NCI-H1417 treated with DMSO at 0.1 percent for 48 hours (cell line): ENCODE measurements at regions not wholly inside any gene's neighbourhood (a gene's known extent, or its start where the extent isn't known, plus 50 kb on each side); places are given as distances from the start of the nearest gene placed in this dataset.
"Not testable (repeated sequence)": the region's sequence is repeated elsewhere in the genome, so short reads cannot be mapped to it uniquely, and the experiment has no call there.

Source experiments
- DNase-seq: peaks from one replicate; lab custom pipeline; 2025; lab: John Stamatoyannopoulos, UW

DNA sequence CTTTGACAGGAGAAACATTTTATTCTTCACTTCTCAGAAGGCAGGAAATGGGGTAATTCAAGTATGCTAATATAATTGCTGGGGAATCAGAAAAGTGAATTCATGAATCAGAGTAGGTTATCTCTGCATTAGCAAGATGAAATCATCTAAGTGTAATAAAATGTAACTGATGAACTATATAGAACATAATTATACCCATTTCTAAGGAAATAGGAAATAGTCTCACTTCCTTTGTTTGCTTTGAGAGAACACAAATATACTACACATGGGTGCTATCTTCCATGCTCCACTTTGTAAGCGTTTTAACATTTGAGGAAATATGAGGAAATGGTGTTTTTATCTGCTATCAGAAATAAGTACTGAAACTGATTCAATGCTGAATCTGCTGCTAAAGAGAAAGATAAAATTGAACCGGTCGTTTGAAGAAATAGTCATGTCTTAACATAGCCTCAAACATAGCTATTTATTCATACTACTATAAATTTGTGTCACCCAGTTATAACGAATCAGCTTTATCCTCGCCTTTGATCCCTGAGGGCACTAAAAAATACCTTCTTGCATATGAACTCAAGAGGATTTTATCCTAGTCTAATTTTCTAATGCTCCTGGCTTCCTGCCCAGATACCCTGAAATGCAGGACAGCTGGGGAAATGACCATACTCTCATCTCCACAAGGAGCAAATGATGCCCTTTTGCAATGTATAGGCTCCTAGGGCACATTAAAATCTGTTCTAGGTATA, 696.0 kb downstream of the C12orf50 start:
- no peak for DNase-seq

DNA sequence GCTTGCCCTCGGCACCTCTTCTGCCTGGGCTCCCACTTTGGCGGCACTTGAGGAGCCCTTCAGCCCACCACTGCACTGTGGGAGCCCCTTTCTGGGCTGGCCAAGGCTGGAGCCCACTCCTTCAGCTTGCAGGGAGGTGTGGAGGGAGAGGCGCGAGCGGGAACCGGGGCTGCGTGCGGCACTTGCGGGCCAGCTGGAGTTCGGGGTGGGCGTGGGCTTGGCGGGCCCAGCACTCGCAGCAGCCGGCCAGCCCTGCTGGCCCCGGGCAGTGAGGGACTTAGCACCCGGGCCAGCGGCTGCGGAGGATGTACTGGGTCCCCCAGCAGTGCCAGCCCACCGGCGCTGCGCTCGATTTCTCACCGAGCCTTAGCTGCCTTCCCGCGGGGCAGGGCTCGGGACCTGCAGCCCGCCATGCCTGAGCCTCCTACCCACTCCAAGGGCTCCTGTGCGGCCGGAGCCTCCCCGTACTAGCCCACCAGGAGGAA, 699.1 kb downstream of the C12orf50 start:
- DNase-seq, result not testable (repeated sequence)

DNA sequence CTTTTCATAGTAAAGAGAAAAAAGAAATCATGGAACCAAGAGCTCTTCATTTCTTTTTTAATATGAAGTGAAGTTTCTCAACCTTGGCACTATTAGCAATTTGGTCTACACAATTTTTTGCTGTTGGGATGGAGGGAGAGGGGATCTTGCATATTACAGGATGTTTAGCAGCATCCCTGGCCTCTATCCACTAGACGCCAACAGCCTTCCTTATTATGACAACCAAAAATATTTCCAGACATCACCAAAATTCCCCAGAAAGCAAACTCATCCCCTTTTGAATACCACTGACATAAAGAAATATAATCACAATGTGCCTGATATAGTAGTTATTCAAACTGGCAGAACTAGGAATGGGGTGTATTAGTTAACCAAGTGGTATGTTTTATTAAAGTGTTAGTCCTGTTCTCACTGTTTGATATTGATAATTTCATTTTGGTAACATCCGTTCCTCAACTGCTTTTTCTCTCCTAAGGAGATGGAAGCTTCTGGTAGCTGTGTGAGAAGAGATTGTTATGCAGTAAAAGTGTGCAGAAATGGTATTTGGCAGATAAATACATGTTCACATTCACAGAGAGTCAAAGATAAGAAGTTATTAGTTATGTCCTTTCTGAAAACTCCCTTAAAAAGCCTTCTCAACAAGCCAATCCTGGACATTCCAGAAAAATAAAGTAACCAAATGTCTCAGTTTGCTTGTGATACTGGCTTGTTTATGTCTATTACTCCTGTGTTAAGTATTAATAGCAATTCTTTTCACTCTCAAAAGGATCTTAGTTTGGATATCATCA, 699.9 kb downstream of the C12orf50 start:
- DNase-seq, result no peak

DNA sequence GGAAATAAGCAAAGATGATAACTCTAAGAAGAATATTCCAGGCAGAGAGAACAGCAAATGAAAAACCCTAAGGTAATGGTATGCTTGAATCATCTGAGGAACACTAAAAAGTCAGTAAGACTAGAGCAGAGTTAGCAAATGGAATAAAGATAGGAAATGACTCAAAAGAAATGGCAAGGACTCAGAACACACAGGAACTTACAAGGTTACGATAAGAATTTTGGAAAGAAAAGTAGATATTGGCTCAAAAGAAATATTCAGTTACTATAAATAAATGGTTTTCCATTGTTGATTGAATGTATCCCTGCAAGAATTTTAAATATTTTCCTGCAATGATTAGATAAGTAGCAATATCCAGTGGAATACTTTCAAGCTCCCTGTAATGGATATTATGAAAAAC, 705.8 kb downstream of the C12orf50 start:
- DNase-seq, result no peak

DNA sequence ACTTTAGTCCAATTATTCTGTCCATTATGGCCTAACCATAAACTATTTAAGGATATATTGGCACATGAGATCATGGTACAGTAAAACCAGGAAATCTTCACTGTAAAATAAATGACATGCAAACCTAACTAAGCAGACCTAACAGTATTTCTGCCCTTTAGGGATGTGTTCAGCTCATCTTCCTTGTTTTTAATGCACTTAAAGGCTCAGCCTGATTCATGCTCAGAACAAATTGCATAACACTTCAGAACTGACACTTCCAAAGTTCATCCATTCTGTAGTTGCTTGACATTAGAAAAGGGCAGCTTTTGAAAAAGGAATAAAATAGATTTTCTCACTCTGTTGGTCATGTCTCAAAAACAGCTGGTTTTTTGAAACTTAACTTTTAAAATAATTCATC, 708.5 kb downstream of the C12orf50 start:
- DNase-seq, result no peak

DNA sequence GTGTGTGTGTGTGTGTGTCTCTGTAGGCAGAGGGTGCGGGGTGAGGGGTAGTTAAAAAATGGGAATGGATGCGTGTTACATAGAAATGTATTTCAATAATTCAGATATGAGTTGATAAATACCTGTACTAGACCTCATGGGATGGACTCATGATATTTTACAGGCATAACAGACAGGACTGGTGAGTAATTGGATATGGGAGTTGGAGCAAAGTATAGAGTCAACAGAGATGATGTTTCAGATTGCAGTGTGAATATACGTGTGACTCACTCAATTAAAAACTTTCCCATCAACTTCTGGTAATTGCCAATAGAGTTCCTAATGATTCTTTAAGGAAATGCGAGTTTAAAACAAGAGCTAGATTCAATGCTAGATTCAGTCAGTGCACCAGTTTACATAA, 711.9 kb downstream of the C12orf50 start:
- no peak for DNase-seq

DNA sequence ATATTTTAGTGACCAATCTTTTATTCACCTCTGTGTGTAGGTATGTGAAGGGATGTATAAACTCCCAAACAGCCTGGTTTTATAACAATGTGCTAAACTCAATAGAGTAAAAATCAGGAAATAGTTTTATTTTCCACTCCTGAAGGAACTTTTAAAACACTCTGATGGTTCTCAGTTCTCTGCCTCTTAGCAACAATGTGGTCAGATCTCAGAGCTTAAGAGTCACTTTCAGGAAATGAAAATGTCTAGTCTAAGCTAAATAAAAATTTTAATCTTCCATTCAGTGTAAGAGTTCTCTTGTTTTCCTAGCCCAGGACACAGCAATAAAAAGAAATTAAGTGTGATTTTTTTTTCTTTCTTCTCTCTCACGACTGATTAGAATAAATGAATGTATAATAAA, 718.0 kb downstream of the C12orf50 start:
- DNase-seq, result no peak

DNA sequence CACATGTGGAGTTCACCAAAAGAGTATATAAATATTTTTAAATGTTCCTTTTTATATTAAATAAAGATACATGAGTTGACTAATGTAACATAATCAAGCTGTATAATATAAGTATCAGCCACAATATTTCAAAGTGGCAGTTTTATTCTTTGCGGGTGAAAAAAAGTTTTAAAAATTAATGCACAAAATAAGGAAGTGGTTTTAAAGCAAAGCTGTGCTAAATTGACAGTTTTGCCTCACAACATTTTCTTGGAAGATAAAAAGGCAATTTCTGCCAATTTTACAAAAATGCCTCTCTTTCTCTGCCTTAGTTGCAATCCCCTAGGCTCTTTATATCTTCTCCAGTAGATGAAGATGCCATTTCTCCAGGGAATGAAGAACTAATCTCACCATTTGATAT, 719.1 kb downstream of the C12orf50 start:
- DNase-seq, result no peak

DNA sequence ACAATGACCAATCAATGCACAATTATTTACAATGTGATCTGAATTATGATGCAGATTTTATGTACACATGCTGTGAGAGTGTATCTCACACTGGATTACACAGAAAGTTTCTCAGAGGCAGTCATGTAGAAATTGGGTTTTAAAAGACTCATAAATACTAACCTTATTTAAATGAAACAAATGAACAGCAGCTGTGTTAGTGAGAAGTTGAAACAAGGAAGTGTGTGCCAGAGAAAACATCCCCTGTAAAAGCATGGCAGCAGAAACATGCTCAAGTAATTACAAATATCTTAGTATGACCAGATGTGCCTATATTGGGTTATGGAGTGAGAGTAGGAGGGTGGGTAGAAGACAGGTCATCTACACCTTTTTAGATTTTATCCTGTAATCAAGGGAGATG, 723.7 kb downstream of the C12orf50 start:
- DNase-seq, result no peak

DNA sequence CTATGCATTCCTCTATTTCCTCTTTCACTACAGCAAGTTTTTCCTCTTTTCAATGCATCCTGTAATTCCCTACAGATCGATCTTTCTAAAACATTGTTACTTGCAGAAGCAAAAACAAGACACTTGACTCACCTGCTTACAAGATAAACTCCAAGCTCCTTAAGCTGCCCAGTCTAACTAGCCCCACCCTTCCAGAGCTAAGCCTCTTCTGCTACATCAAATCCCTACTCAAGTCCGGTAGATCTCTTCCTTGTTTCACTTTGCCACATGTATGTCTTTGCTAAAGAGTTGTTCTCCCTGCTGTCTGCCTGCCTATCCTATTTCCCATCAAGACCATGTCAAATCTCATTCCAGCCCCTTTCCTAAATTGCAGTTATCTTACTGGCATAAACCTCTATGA, 724.8 kb downstream of the C12orf50 start:
- DNase-seq, result no peak

DNA sequence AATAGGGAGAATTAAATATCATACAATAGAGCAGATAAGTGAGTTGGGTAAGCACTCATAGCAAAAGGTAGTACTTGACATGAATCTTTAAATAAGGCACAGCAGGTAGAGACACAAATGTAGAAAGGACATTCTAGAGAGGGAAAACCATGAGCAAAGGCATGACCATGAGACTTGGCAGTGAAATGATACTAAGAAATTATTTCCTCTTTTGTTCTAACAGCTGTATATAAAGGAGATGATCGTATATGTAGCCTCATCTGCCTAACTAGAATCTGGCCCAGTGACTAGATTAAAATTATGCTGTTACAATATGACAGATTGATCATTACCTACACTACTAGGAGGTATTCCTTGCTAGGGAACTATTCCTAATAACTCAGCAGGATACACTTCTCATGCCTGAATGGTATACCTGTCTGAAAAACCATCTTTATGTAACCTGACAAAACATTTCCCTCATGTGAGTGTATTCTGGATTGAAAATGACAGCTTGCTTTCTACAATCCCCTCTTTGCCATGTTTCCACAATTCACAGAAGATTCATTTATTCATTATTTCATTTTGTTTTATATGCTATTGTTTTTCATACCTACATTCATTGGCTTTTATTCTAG, 725.7 kb downstream of the C12orf50 start:
- DNase-seq, result no peak

DNA sequence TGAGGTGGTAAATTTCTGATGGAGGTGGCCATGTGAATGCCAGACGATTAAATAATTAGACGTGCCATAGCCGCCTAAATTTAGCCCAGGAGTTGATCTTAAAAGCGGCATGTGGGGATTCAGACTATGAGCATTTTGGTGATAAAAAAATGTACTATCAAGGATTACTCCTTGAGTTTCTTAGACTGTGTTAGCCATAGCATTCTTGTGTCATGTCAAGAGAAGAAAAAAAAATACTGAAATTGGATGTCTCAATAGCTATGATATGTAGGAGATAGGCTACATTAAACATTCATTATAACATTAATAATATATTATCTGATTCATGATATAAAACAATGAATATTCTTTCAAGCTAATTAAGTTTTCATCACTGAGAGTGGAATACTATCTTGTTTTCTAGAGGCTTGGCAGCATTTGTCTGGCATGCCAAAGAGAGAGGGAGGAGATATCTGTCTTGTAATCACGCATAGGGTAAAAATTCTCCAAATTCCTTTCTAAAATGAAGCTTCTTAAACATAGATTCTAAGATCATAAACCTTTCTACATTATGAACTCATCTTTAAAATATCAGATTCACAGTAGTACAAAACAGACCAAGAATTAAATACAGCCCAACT, 727.0 kb downstream of the C12orf50 start:
- no peak for DNase-seq

DNA sequence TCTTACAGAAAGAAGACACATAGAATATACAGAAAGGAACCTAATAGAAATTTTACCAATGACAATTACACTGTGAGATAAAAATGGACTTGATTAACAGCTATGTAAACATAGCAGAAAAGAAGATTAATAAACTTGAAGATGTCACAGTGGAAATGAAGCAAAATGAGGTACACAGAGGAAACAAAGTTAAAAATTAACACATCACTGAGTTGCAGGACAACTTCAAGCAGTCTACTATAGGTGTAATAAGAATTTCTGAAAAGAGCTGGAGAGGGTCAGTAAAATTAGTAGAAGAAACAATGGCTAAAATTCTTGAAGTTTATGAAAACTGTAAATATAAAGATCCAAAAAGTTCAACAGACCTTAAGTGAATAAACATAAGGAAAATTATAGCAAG, 738.7 kb downstream of the C12orf50 start:
- DNase-seq, result no peak

DNA sequence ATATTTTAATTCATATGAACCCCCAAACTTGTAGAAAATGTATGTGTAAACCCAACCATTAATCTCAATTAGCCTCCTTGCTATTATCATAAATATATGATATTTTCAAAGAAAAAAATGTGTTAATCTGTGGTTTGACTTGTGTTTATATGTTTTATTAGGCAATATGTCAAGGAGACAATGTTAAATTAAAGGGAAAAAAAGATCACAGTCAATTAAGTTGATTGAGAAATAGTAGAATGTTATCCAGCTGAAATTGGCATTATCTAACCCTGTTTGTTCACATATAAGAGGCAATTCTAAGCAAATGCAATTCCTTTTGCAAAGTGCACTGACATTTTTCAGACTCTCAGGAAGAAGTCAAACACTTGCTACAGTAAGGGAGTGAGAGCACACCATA, 745.3 kb downstream of the C12orf50 start:
- no peak for DNase-seq

DNA sequence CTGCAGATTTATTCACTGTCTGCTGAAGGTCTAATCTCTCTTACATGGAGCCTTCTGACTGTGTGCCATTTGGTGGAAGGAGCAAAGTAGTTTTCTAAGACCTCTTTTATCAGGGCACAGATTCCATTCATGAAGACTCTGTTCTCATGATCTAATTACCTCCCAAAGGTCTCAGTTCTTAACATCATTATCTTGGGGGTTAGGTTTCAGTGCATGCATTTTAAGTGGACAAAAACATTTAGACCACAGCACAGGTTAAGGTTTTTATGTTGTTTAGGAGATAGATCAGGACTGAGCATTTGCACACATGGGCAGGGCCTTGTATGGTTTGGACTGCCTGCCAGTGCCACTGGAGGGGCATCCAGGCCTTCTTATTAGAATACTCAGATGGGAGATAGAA, 746.1 kb downstream of the C12orf50 start:
- DNase-seq, result no peak

DNA sequence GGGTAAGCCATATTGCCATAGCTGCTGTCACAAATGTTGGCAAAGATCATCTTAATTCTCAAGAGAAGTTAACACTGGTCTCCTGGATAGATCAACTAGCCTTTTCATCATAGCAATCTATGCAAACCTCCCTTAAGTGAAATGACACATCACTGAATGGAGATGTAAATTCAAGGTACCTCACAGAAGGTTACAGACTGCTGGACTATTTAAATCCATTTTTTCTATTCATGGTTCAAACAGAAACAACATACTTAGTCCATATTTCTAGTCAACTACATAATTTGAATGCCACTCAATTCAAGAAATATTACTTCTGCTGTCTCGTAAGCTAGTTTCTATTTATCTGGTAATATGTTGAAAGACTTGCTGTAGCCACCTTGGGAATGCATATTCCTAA, 748.3 kb downstream of the C12orf50 start:
- no peak for DNase-seq

DNA sequence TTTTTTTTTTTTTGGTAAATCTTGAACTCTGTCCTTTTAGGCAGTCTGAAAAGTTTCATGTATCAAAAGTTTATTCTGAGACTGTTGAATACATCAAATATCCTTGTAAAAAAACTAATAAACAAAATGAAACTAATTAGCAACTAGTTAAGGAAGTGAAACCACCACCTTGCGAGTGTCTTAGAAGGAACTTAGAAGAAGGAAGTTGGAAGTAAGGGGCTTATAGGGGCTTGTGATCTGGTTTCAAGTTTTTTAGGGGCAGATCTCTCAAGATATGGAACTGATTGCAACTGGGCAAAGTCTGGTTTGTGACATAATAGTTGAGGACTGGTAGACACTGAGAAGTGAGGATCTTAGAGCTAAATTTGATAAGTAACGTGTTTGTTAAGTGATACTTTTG, 748.8 kb downstream of the C12orf50 start:
- no peak for DNase-seq

DNA sequence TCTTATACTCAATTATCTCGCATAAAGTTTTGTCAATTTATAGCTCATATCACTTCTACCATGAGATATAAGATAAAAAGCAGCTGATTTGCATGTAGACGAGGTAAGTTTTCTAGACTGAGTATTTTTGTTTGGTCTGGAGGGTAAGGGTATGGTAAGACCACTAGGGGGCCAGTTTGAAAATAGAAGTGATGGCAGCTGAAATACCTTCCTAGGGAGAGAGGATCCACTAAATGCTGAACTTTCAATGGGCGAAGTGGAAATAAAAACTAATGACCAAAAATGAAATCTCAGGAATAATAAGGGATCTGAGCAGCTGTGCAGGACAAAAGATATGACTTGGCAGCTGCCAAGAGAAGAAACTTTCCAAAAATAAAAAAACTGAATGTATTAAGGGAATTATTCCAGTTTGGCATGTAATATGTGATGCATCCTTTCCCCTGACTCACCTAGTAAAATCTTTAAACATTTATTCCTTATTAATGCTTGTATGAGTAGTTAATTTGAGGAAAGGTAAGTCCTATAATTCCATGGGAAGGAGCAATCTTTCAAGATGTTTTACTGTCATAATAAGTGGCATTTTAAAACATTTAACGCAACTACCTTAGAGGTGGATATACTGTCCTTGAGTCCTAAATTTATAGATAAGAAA, 754.5 kb downstream of the C12orf50 start:
- no peak for DNase-seq

DNA sequence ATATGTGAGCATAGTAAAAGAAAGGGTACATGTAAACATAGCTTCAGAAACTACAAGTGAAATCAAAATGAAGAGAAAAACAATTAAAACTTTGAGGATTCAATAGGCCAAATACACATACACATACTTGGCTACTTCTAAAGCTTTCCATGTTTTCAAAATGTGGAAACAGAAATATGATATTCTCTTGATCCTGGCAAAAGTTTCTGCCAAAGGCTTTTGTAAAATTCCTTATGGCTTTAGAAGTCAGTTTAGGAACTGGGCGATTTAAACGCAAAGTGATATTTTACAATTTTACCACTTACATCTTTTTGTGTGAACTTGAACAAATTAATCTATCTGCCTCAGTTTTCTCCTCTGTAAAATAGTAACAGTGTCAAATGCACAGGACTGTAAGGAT, 756.4 kb downstream of the C12orf50 start:
- DNase-seq, result no peak

DNA sequence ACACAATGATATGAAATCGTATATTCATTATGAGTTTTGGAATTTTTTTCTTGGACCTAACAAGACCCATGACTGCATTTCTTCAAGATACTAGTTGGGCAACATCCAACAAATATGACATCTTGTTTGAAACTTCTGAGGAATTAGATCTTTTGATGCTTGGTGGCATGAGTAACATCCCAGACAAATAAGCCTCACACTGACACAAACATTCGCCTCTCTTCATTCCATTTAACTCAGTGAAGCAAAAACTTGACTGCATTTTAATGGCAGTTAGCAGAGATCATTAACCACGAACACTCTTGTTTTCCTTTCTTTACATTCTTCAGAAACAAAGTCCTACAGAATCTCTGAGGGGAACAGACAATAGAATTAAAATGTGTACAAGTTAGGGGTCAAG, 758.3 kb downstream of the C12orf50 start:
- DNase-seq, result no peak

DNA sequence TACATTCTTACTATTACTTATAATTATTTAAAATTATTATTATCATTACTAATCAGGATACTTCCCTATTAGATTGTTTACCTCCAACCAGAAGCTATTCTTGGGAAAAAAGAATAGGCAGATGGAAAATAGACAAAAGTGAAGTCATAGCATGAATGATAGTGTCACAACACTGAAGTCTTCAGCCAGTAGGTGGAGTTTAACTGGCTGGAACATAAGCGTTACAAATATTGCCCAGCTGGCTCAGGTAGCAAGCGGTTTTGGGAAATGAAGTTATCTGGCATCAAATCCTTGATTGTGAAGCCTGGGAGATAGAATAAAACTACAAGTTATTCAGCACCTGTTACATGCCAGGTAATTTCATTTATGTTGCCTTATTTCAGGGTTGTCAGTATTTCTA, 762.9 kb downstream of the C12orf50 start:
- DNase-seq, result no peak

DNA sequence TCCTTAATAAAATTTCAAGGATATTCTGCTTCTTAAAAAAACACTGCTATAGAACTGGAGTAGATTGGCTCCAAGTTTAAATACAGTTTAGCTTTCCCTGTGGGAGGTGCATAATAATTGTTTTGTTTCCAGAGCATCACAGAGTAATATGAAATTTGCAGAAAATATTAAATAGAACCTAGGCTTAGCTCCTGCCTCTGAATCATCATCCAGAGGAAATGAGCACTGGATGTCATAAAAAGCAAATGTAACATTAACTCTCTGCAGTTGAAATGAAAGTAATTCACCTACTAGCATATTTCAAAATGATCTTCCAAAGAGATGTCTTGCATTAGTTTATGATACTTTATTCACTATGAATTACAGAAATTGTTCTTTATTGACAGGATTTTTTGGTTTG, 769.8 kb downstream of the C12orf50 start:
- DNase-seq, result no peak
